HCT116 (cell line): ENCODE measurements at regions not wholly inside any gene's neighbourhood (a gene's known extent, or its start where the extent isn't known, plus 50 kb on each side); places are given as distances from the start of the nearest gene placed in this dataset.

Experiments used
- ATAC-seq: fragments of 200-7000 bp; cut with Tn5 transposase; 2 replicates; pipeline ENCODE4 v1.9.1; 2020; ENCODE audit warnings: mild to moderate bottlenecking, moderate library complexity
- BruUV-seq: library from RNA; stranded (reverse); fragments of 400-500 nt; replicated peaks from 2 replicates; lab custom pipeline; 2021; lab: Mats Ljungman, UMichigan
- CTCF ChIA-PET: fragments of 300-600 bp; sonication (Branson Sonifier 250); formaldehyde crosslinking; loops from one replicate; lab custom pipeline; 2021; ENCODE audit warnings: antibody characterized with exemption; lab: Charles Lee
- POLR2A ChIA-PET: fragments of 300-600, 350-600 bp; sonication (Branson Sonifier 250); formaldehyde crosslinking; loops from one replicate; lab custom pipeline; 2021; ENCODE audit warnings: antibody characterized with exemption; lab: Charles Lee
- RAD21 ChIA-PET, 2 experiments: fragments of 300-600 bp; sonication (Branson Sonifier 250); formaldehyde crosslinking; loops; one replicate each; lab custom pipeline; 2023; ENCODE audit warnings: low total read pairs in 2 of 2; ENCODE audit not compliant: uncharacterized antibody in 2 of 2, unreplicated experiment in 2 of 2, low non-redundant PET in 1 of 2; lab: Charles Lee
- DNase-seq: peaks from one replicate; pipeline ENCODE4 v3.0.0-alpha.2; 2010; ENCODE audit warnings: low read depth, low spot score
- H2AFZ ChIP-seq: fragments of 200-600 bp; shearing (Covaris generic), sonication (generic); 2 replicates; pipeline ENCODE4 v1.6.1; 2017; ENCODE audit warnings: low read depth, mixed run types, mixed read lengths, antibody characterized with exemption, low read length; ENCODE audit not compliant: poor library complexity, severe bottlenecking
- H3K27ac ChIP-seq: 2 replicates; pipeline ENCODE4 v1.5.1; 2012; ENCODE audit warnings: low read depth, low read length
- H3K27me3 ChIP-seq: fragments of 200-600 bp; sonication (generic); 2 replicates; pipeline ENCODE4 v1.6.1; 2016; ENCODE audit warnings: mixed run types, low read length, mixed read lengths; ENCODE audit not compliant: insufficient read depth
- H3K36me3 ChIP-seq, 2 experiments: fragments of 200-500 bp in 1 of 2; fragments of 200-600 bp in 1 of 2; sonication (Bioruptor generic) in 1 of 2; sonication (generic) in 1 of 2; 2 replicates each; pipeline versions ENCODE4 v1.5.1 to v1.6.1; 2014 to 2016; ENCODE audit warnings: low read length in 2 of 2, inconsistent platforms in 1 of 2, mixed read lengths in 1 of 2, mixed run types in 1 of 2; ENCODE audit not compliant: insufficient read depth in 2 of 2, control insufficient read depth in 1 of 2
- H3K4me1 ChIP-seq, 2 experiments: fragments of 200-600 bp in 1 of 2; sonication (generic) in 1 of 2; 2 replicates each; pipeline versions ENCODE4 v1.5.1 to v1.6.1; 2012 to 2017; ENCODE audit warnings: low read length in 2 of 2, inconsistent platforms in 1 of 2, mild to moderate bottlenecking in 1 of 2, mixed read lengths in 1 of 2, mixed run types in 1 of 2, moderate library complexity in 1 of 2; ENCODE audit not compliant: insufficient read depth in 2 of 2, control insufficient read depth in 1 of 2
- H3K4me2 ChIP-seq: fragments of 200-600 bp; sonication (generic); 2 replicates; pipeline ENCODE4 v1.6.1; 2017; ENCODE audit warnings: mixed run types, low read length, mixed read lengths
- H3K4me3 ChIP-seq, 2 experiments: fragments of 200-600 bp in 1 of 2; sonication (generic) in 1 of 2; replicated peaks in 1 of 2; 2 replicates each; pipeline ENCODE4 v1.5.1; 2011 to 2016; ENCODE audit warnings: low read length in 2 of 2, control low read depth in 1 of 2, low read depth in 1 of 2, mild to moderate bottlenecking in 1 of 2, mixed read lengths in 1 of 2, mixed run types in 1 of 2
- H3K79me2 ChIP-seq: fragments of 200-600 bp; sonication (generic); 2 replicates; pipeline ENCODE4 v1.6.1; 2017; ENCODE audit warnings: mild to moderate bottlenecking, mixed run types, low read length, moderate library complexity, mixed read lengths; ENCODE audit not compliant: insufficient read depth
- H3K9ac ChIP-seq: fragments of 200-600 bp; sonication (generic); 2 replicates; pipeline ENCODE4 v1.6.1; 2016; ENCODE audit warnings: low read length, mixed read lengths
- H3K9me2 ChIP-seq: fragments of 200-600 bp; sonication (generic), shearing (Covaris generic); 2 replicates; pipeline ENCODE4 v1.6.1; 2017; ENCODE audit warnings: mixed run types, mild to moderate bottlenecking, moderate library complexity; ENCODE audit not compliant: insufficient read depth
- H3K9me3 ChIP-seq, 2 experiments: fragments of 200-500 bp in 1 of 2; fragments of 200-600 bp in 1 of 2; sonication (Bioruptor generic) in 1 of 2; sonication (generic) in 1 of 2; 2 replicates each; pipeline ENCODE4 v1.6.1; 2014 to 2017; ENCODE audit warnings: low read length in 2 of 2, mixed read lengths in 2 of 2, inconsistent platforms in 1 of 2, low read depth in 1 of 2, mild to moderate bottlenecking in 1 of 2, mixed run types in 1 of 2, moderate library complexity in 1 of 2; ENCODE audit not compliant: control insufficient read depth in 1 of 2, insufficient read depth in 1 of 2
- H4K20me1 ChIP-seq: fragments of 200-600 bp; sonication (generic), shearing (Covaris generic); 2 replicates; pipeline ENCODE4 v1.6.1; 2017; ENCODE audit warnings: mixed run types, mild to moderate bottlenecking, moderate library complexity; ENCODE audit not compliant: insufficient read depth
- ATF3 ChIP-seq: IDR thresholded peaks from 2 replicates; pipeline ENCODE4 v1.6.1; 2012
- CBX3 ChIP-seq: IDR thresholded peaks from 2 replicates; pipeline ENCODE4 v1.6.1; 2012; ENCODE audit warnings: low read depth
- CEBPB ChIP-seq: IDR thresholded peaks from 2 replicates; pipeline ENCODE4 v1.6.1; 2012; ENCODE audit warnings: low read depth
- CTCF ChIP-seq, 3 experiments: fragments of 200-600 bp in 1 of 3; sonication (generic) in 1 of 3; IDR thresholded peaks in 2 of 3; conservative IDR thresholded peaks in 1 of 3; 2 replicates each; pipeline ENCODE4 v1.5.1; 2012 to 2017; ENCODE audit warnings: low read depth in 2 of 3, low read length in 2 of 3, antibody characterized with exemption in 1 of 3, borderline replicate concordance in 1 of 3, control low read depth in 1 of 3, mild to moderate bottlenecking in 1 of 3, mixed read lengths in 1 of 3, mixed run types in 1 of 3, moderate library complexity in 1 of 3; ENCODE audit not compliant: insufficient read depth in 1 of 3
- ELF1 ChIP-seq: IDR thresholded peaks from 2 replicates; pipeline ENCODE4 v1.6.1; 2012; ENCODE audit warnings: low read depth, borderline replicate concordance
- EZH2phosphoT487 ChIP-seq: fragments of 200-600 bp; IDR thresholded peaks from 2 replicates; pipeline ENCODE4 v1.6.1; 2018; ENCODE audit warnings: antibody characterized with exemption, borderline replicate concordance
- JUND ChIP-seq: IDR thresholded peaks from 2 replicates; pipeline ENCODE4 v1.6.1; 2012
- RAD21 ChIP-seq: IDR thresholded peaks from 2 replicates; pipeline ENCODE4 v1.6.1; 2012; ENCODE audit warnings: low read depth, mild to moderate bottlenecking
- SIN3A ChIP-seq: IDR thresholded peaks from 2 replicates; pipeline ENCODE4 v1.6.1; 2012; ENCODE audit warnings: low read depth
- SRF ChIP-seq: IDR thresholded peaks from 2 replicates; pipeline ENCODE4 v1.6.1; 2012; ENCODE audit warnings: low read depth
- YY1 ChIP-seq: IDR thresholded peaks from 2 replicates; pipeline ENCODE4 v1.6.1; 2011; ENCODE audit warnings: low read length, low read depth, moderate library complexity, mild to moderate bottlenecking; ENCODE audit not compliant: insufficient replicate concordance; ENCODE audit errors: extremely low read depth
- ZBTB33 ChIP-seq: IDR thresholded peaks from 2 replicates; pipeline ENCODE4 v1.6.1; 2011; ENCODE audit warnings: mild to moderate bottlenecking, low read length, moderate library complexity; ENCODE audit not compliant: insufficient replicate concordance; ENCODE audit errors: extremely low read depth
- ZFX ChIP-seq: fragments of 450-650 bp; IDR thresholded peaks from 2 replicates; pipeline ENCODE4 v1.6.1; 2017
- ZNF274 ChIP-seq: fragments of 200-500 bp; sonication (Bioruptor generic); IDR thresholded peaks from 2 replicates; pipeline ENCODE4 v1.6.1; 2014; ENCODE audit warnings: mild to moderate bottlenecking, low read depth, low read length, inconsistent platforms
- intact Hi-C: fragments of 100-400 bp; cut with micrococcal nuclease; formaldehyde crosslinking; loops from 2 replicates; pipeline ENCODE4 v1.10.0; 2022
- TF ChIP-seq, protein P1 (sequence below): IDR thresholded peaks from 2 replicates; pipeline ENCODE4 v1.6.1; 2012; ENCODE audit warnings: low read depth

DNA sequence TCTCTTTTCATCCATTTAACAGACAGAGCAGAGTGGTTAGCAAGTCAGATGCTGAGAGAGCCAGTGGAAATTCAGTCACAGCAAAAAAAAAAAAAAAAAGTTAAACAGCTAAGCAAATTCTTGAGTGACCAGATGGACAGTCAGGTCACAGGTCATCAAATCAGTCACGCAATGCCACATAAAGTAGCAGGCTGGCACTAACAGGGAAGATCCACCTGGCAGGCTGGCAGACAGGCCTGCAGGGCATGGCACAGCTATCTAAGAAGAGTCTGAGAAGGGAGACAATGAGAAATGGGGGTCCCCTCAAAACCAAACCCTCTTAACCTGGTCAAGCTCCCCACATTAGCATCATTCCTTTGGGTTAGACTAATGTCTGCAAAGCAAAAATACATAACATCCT lies 371.9 kb downstream of the TTLL7 start (continued):
- TF ChIP-seq CTCF (IDR thresholded peaks at IDR 0.05 in 2 of 3, conservative IDR thresholded peaks at IDR 0.05 in 1 of 3; ENCODE audit: borderline replicate concordance in 1 of 3, insufficient read depth in 1 of 3, low read depth in 2 of 3, low read length in 2 of 3), result no peak
- TF ChIP-seq, all 23 proteins: peak for 0

DNA sequence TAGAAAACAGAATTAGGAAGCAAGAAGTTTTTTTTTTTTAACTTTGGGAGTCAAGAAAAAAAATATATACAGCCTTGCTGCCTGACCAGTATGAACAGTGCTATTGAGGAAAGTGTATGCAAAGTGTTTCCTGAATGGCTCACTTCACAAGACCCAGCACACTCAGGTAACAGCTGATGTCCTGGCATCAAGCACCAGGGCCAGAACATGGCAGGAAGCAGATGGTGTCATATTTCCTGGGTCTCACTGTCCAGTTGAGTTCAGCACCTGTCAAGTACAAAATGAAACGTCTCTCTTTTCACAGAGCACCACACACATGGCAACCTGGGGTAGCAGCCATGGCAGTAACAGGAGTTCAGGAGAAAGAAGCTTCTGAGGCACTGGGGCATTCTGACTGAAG lies 372.3 kb downstream of the TTLL7 start:
- Histone ChIP-seq H3K4me1 (no peaks in the 10 kb centered on the region), H3K36me3 (no peaks in the 10 kb centered on the region), H3K79me2 (no peaks in the 10 kb centered on the region), H3K27me3 (no peaks in the 10 kb centered on the region), H3K4me3 (no peak overlapping the region), H3K27ac (no peak overlapping the region), H3K9me2 (no peaks in the 10 kb centered on the region), H2AFZ (no peak overlapping the region), H4K20me1 (no peaks in the 10 kb centered on the region), H3K4me2 (no peak overlapping the region), H3K9ac (no peak overlapping the region), H3K9me3 (no peaks in the 10 kb centered on the region)
- DNase-seq (no peak), ATAC-seq (no peak)
- no TSS peak for BruUV-seq
- CTCF ChIA-PET, result interaction anchor here (0.6 kb wide), 1 partner anchor 518 kb away, joined by 3 read pairs; no protein-coding TSS in a partner anchor
- POLR2A ChIA-PET, result no interaction called here
- RAD21 ChIA-PET, result no interaction called here
- intact Hi-C loops, result no loop called here
- TF ChIP-seq YY1 (no peak), ELF1 (no peak), SIN3A (no peak), ATF3 (no peak), SRF (no peak), EZH2phosphoT487 (no peak), ZBTB33 (no peak), CTCF (IDR thresholded peaks at IDR 0.05 in 2 of 3, conservative IDR thresholded peaks at IDR 0.05 in 1 of 3; ENCODE audit: borderline replicate concordance in 1 of 3, insufficient read depth in 1 of 3, low read depth in 2 of 3, low read length in 2 of 3) (no peak), ZFX (no peak), CBX3 (no peak), CEBPB (no peak), RAD21 (no peak), JUND (no peak), ZNF274 (no peak)
- TF ChIP-seq, protein P1, sequence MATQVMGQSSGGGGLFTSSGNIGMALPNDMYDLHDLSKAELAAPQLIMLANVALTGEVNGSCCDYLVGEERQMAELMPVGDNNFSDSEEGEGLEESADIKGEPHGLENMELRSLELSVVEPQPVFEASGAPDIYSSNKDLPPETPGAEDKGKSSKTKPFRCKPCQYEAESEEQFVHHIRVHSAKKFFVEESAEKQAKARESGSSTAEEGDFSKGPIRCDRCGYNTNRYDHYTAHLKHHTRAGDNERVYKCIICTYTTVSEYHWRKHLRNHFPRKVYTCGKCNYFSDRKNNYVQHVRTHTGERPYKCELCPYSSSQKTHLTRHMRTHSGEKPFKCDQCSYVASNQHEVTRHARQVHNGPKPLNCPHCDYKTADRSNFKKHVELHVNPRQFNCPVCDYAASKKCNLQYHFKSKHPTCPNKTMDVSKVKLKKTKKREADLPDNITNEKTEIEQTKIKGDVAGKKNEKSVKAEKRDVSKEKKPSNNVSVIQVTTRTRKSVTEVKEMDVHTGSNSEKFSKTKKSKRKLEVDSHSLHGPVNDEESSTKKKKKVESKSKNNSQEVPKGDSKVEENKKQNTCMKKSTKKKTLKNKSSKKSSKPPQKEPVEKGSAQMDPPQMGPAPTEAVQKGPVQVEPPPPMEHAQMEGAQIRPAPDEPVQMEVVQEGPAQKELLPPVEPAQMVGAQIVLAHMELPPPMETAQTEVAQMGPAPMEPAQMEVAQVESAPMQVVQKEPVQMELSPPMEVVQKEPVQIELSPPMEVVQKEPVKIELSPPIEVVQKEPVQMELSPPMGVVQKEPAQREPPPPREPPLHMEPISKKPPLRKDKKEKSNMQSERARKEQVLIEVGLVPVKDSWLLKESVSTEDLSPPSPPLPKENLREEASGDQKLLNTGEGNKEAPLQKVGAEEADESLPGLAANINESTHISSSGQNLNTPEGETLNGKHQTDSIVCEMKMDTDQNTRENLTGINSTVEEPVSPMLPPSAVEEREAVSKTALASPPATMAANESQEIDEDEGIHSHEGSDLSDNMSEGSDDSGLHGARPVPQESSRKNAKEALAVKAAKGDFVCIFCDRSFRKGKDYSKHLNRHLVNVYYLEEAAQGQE, result no peak
